Head of caudate nucleus (tissue), 42 donors: ENCODE measurements at regions not wholly inside any gene's neighbourhood (a gene's known extent, or its start where the extent isn't known, plus 50 kb on each side); places are given as distances from the start of the nearest gene placed in this dataset.
"Not testable (repeated sequence)": the region's sequence is repeated elsewhere in the genome, so short reads cannot be mapped to it uniquely, and the experiment has no call there.

ENCODE experiments used
- DNase-seq, 42 donors: peaks; one replicate each; pipeline versions ENCODE4 v3.0.0 to v3.0.0-alpha.2; 2020 to 2021; ENCODE audit warnings: mixed read lengths in 7 of 42
- intact Hi-C: fragments of 100-400 bp; cut with DNase I; formaldehyde crosslinking; loops from one replicate; pipeline ENCODE4 v1.15.0; 2022

GRCh38 chr10:2883238-2883637, 184.1 kb upstream of the PFKP start:
- intact Hi-C loops = no loop called here
- no peak for DNase-seq

GRCh38 chr10:2882628-2883027, 184.7 kb upstream of the PFKP start:
- intact Hi-C loops = no loop called here

GRCh38 chr10:2881720-2882620, 185.4 kb upstream of the PFKP start:
- intact Hi-C loops = no loop called here
- DNase-seq = no peak

More at GRCh38 chr10:2882628-2883027, 184.7 kb upstream of the PFKP start:
- DNase-seq = no peak

- intact Hi-C loops, DNase-seq: not testable (repeated sequence)
Measured at GRCh38 chr10:2880050-2880449, 187.3 kb upstream of the PFKP start.

- DNase-seq = no peak
- intact Hi-C loops = no loop called here
Measured at GRCh38 chr10:2878818-2879217, 188.5 kb upstream of the PFKP start.

- intact Hi-C loops = no loop called here
- no peak for DNase-seq
Measured at GRCh38 chr10:2876032-2876431, 191.3 kb upstream of the PFKP start.

- DNase-seq = no peak
- intact Hi-C loops = no loop called here
Measured at GRCh38 chr10:2874963-2875362, 192.4 kb upstream of the PFKP start.

- DNase-seq = no peak
- intact Hi-C loops = no loop called here
Measured at GRCh38 chr10:2873769-2874168, 193.6 kb upstream of the PFKP start.

GRCh38 chr10:2871673-2872219, 195.6 kb upstream of the PFKP start:
- intact Hi-C loops = no loop called here
- no peak for DNase-seq

GRCh38 chr10:2870654-2871053, 196.7 kb upstream of the PFKP start:
- no peak for DNase-seq
- intact Hi-C loops = no loop called here

GRCh38 chr10:2867788-2868299, 199.5 kb upstream of the PFKP start:
- intact Hi-C loops = no loop called here
- no peak for DNase-seq

GRCh38 chr10:2866569-2866968, 200.8 kb upstream of the PFKP start:
- intact Hi-C loops = no loop called here
- no peak for DNase-seq

- no peak for DNase-seq
- intact Hi-C loops = no loop called here
Measured at GRCh38 chr10:2861632-2862210, 205.6 kb upstream of the PFKP start.

GRCh38 chr10:2858452-2858851, 208.9 kb upstream of the PFKP start:
- no peak for DNase-seq
- intact Hi-C loops = no loop called here

- intact Hi-C loops = no loop called here
- DNase-seq = no peak
Measured at GRCh38 chr10:2856598-2856997, 210.8 kb upstream of the PFKP start.

- no peak for DNase-seq
Measured at GRCh38 chr10:2852574-2853323, 214.6 kb upstream of the PFKP start.

GRCh38 chr10:2851566-2851965, 215.8 kb upstream of the PFKP start:
- intact Hi-C loops = no loop called here
- no peak for DNase-seq

More at GRCh38 chr10:2852574-2853323, 214.6 kb upstream of the PFKP start:
- intact Hi-C loops = no loop called here

GRCh38 chr10:2850202-2850601, 217.1 kb upstream of the PFKP start:
- DNase-seq = no peak
- intact Hi-C loops = no loop called here

GRCh38 chr10:2844925-2845324, 222.4 kb upstream of the PFKP start:
- no peak for DNase-seq
- intact Hi-C loops = no loop called here
